GM12875 (cell line): ENCODE measurements at regions not wholly inside any gene's neighbourhood (a gene's known extent, or its start where the extent isn't known, plus 50 kb on each side); places are given as distances from the start of the nearest gene placed in this dataset.

ENCODE experiments used
- H3K4me3 ChIP-seq: one replicate; pipeline ENCODE4 v1.5.1; 2011; ENCODE audit warnings: low read depth, low read length, control low read depth
- TF ChIP-seq, protein P1 (sequence below): IDR thresholded peaks from 2 replicates; pipeline ENCODE4 v1.5.1; 2011; ENCODE audit warnings: low read depth, mild to moderate bottlenecking, control low read depth, inconsistent platforms, low read length, moderate library complexity, borderline replicate concordance; ENCODE audit not compliant: insufficient read depth

DNA sequence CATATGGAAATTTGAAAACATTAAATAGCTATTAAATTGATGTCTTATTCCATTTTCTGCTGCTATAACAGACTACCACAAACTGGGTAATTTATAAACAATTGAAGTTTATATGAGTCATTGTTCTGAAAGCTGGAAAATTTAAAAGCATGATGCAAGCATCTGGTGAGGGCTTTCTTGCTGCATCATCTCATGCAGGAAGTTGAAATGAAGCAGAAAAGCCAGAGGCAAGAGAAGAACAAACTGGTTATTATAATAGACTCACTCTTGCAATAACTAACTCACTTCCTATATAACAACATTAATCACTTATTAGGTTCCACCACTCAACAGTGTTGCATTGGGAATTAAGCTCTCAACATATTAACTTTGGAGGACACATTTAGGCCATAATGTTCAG lies 1277.4 kb downstream of the LRFN5 start:
- TF ChIP-seq, protein P1, sequence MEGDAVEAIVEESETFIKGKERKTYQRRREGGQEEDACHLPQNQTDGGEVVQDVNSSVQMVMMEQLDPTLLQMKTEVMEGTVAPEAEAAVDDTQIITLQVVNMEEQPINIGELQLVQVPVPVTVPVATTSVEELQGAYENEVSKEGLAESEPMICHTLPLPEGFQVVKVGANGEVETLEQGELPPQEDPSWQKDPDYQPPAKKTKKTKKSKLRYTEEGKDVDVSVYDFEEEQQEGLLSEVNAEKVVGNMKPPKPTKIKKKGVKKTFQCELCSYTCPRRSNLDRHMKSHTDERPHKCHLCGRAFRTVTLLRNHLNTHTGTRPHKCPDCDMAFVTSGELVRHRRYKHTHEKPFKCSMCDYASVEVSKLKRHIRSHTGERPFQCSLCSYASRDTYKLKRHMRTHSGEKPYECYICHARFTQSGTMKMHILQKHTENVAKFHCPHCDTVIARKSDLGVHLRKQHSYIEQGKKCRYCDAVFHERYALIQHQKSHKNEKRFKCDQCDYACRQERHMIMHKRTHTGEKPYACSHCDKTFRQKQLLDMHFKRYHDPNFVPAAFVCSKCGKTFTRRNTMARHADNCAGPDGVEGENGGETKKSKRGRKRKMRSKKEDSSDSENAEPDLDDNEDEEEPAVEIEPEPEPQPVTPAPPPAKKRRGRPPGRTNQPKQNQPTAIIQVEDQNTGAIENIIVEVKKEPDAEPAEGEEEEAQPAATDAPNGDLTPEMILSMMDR: no peak
- no peak overlapping the region for H3K4me3 ChIP-seq

DNA sequence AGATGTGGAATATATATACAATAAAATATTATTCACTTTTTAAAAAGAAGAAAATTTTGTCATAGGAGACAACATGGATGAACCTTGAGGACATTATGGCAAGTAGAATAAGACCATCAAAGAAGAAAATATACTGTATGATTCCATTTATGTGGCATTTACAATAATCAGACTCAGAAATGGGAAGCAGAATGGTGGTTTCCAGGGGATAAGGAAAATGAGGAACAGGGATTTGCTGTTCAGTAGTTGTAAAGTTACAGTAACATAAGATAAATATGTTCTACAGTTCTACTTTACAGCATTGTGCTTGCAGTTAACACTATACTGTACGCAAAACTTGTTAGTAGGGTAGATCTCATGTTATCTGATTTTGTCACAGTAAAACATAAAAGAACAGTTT lies 1271.0 kb downstream of the LRFN5 start:
- TF ChIP-seq, protein P1: no peak
- H3K4me3 ChIP-seq: no peak overlapping the region

DNA sequence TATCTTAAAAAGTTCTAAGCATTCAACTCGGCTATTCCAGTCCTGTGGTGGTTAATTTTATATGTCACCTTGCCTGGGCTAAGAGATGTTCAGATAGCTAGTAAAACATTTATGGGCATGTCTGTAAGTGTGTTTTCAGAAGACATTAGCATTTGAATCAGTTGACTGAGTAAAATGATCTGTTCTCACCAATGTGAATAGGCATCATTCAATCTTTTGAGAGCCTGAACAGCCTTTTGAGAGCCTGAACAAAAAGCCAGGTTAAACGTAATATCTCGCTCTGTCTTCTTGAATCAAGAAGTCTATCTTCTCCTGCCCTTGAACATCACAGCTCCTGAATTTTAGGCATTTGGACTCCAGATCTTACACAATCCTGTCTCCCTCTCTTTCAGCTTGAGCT lies 1266.1 kb downstream of the LRFN5 start:
- TF ChIP-seq, protein P1: no peak
- H3K4me3 ChIP-seq: no peak overlapping the region

DNA sequence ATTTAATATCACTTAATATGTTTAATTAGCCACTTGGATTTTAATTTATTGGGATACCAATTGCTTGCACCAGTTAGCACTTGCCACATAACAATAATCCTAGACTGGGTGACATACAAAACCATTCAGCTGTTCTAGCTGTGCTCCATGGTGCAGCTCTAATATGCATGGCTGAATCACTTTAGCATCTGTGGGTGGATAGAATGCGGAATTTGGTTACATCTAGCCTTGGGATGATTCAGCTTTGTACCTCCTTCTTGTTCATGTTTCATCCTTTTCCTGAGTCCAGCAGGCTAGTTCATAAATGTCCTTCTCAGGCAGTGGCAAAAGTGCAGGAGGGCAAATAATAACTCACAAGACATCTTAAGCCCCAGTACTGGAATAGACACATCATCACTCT lies 1263.0 kb downstream of the LRFN5 start:
- H3K4me3 ChIP-seq: no peak overlapping the region
- TF ChIP-seq, protein P1: no peak

DNA sequence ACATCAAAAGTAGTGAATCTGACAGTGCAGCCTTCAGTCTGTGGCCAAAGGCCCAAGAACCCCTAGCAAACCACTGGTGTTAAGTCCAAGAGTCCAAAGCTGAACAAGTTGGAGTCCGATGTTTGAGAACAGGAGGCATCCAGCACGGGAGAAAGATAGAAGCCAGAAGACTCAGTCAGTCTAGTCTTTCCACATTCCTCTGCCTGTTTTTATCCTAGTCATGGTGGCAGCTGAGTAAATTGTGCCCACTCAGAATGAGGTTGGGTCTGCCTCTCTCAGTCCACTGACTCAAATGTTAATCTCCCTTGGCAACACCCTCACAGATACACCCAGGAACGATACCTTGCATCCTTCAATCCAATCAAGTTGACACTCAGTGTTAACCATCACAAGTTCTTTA lies 1255.4 kb downstream of the LRFN5 start:
- TF ChIP-seq, protein P1: no peak
- H3K4me3 ChIP-seq: no peak overlapping the region

DNA sequence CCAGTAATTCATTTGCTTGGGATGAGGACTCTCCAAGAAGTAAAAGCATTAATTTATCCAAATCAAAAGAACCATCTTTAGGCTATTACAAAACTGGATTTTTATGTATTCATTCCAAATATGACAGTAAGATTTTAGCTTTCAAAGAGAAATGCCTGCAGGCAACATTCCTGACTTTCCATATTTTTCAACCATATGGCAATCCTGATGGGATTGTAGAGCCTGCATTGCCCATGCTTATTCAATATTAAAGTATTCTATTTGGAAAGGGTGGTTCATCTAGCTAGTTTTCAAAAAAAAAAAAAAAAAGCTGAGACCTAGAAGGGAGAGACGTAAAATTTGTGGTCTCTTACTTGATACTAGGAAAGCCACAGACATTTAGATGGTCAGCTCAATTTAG lies 1253.7 kb downstream of the LRFN5 start:
- TF ChIP-seq, protein P1: no peak
- no peak overlapping the region for H3K4me3 ChIP-seq

DNA sequence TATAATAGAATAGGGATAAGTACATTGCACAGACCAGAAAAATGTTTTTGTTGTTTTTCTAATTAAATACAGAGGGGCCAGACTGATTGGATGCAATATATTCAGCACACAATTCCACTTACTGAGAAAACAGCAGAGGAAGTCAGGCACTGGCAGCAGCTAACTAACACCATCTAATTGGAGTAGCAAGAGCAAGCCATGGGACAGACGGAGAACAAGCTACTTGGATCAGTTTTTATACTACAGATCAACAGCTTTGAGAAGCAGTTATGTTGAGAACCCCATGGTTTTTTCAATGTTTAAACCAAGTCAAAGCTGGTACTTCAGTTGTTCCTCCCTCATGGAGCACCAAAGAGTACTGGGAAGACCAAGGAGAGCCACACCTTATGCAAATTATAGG lies 1249.4 kb downstream of the LRFN5 start:
- TF ChIP-seq, protein P1: no peak
- H3K4me3 ChIP-seq: no peak overlapping the region
